GM18951 (cell line): ENCODE measurements at regions not wholly inside any gene's neighbourhood (a gene's known extent, or its start where the extent isn't known, plus 50 kb on each side); places are given as distances from the start of the nearest gene placed in this dataset.

Experiments
- POLR2A ChIP-seq: IDR thresholded peaks from 4 replicates; pipeline ENCODE4 v1.6.1; 2011; ENCODE audit warnings: mild to moderate bottlenecking; ENCODE audit not compliant: insufficient read length, insufficient read depth; ENCODE audit errors: extremely low read depth
- in situ Hi-C: fragments of 300-500 bp; cut with MboI; formaldehyde crosslinking; loops from one replicate; pipeline ENCODE4 v1.12.0; 2022; ENCODE audit warnings: low sequenced_read_pairs, mixed read lengths, inconsistent platforms; ENCODE audit not compliant: unreplicated experiment

GRCh38 chr4:178671766-178672165 lies 1229.5 kb upstream of the AGA start:
- TF ChIP-seq POLR2A: no peak
- in situ Hi-C loops: no loop called here

- no peak for TF ChIP-seq POLR2A
- in situ Hi-C loops: no loop called here
These were observed 1230.3 kb upstream of the AGA start for GRCh38 chr4:178672512-178672911.

- in situ Hi-C loops: no loop called here
These were observed 1239.6 kb upstream of the AGA start for GRCh38 chr4:178681871-178682270.

GRCh38 chr4:178689926-178690325 lies 1247.7 kb upstream of the AGA start:
- in situ Hi-C loops: no loop called here
- no peak for TF ChIP-seq POLR2A

More at GRCh38 chr4:178681871-178682270, 1239.6 kb upstream of the AGA start:
- TF ChIP-seq POLR2A: no peak

- in situ Hi-C loops: no loop called here
- TF ChIP-seq POLR2A: no peak
These were observed 1251.6 kb upstream of the AGA start for GRCh38 chr4:178693816-178694215.

GRCh38 chr4:178696515-178696914 lies 1254.3 kb upstream of the AGA start:
- in situ Hi-C loops: no loop called here
- no peak for TF ChIP-seq POLR2A

GRCh38 chr4:178712486-178712885 lies 1270.2 kb upstream of the AGA start:
- in situ Hi-C loops: no loop called here
- TF ChIP-seq POLR2A: no peak

- TF ChIP-seq POLR2A: no peak
These were observed 1295.8 kb upstream of the AGA start for GRCh38 chr4:178738026-178738425.

GRCh38 chr4:178745203-178745602 lies 1303.0 kb upstream of the AGA start:
- in situ Hi-C loops: no loop called here
- no peak for TF ChIP-seq POLR2A

More at GRCh38 chr4:178738026-178738425, 1295.8 kb upstream of the AGA start:
- in situ Hi-C loops: no loop called here

- in situ Hi-C loops: no loop called here
- no peak for TF ChIP-seq POLR2A
These were observed 1310.8 kb upstream of the AGA start for GRCh38 chr4:178752954-178753525.

GRCh38 chr4:178778496-178778895 lies 1336.3 kb upstream of the AGA start:
- in situ Hi-C loops: no loop called here

GRCh38 chr4:178781779-178782178 lies 1339.5 kb upstream of the AGA start:
- in situ Hi-C loops: no loop called here
- TF ChIP-seq POLR2A: no peak

More at GRCh38 chr4:178778496-178778895, 1336.3 kb upstream of the AGA start:
- TF ChIP-seq POLR2A: no peak

- in situ Hi-C loops: no loop called here
- no peak for TF ChIP-seq POLR2A
These were observed 1342.3 kb upstream of the AGA start for GRCh38 chr4:178784491-178784890.

- no peak for TF ChIP-seq POLR2A
- in situ Hi-C loops: no loop called here
These were observed 1347.0 kb upstream of the AGA start for GRCh38 chr4:178789279-178789678.

- in situ Hi-C loops: no loop called here
- no peak for TF ChIP-seq POLR2A
These were observed 1357.0 kb upstream of the AGA start for GRCh38 chr4:178799204-178799603.
